K562 (cell line): ENCODE measurements at regions not wholly inside any gene's neighbourhood (a gene's known extent, or its start where the extent isn't known, plus 50 kb on each side); places are given as distances from the start of the nearest gene placed in this dataset.

Experiments used
- ARID1B ChIP-seq: fragments of 450-650 bp; IDR thresholded peaks from 2 replicates; pipeline ENCODE4 v1.6.1; 2016; ENCODE audit warnings: antibody characterized with exemption, mild to moderate bottlenecking, inconsistent platforms
- CBX2 ChIP-seq: fragments of 200-600 bp; sonication (generic); IDR thresholded peaks from one replicate; pipeline ENCODE4 v1.6.1; 2012; ENCODE audit warnings: mild to moderate bottlenecking, low read length, inconsistent platforms; ENCODE audit not compliant: insufficient read depth, poor library complexity, severe bottlenecking
- DPF2 ChIP-seq: fragments of 450-650 bp; IDR thresholded peaks from 2 replicates; pipeline ENCODE4 v1.6.1; 2016
- FOXK1 ChIP-seq: sonication (generic); formaldehyde crosslinking; IDR thresholded peaks from 2 replicates; pipeline ENCODE4 v1.8.0; 2022; ENCODE audit warnings: missing genetic modification reagents, mild to moderate bottlenecking, borderline replicate concordance
- HEY1 ChIP-seq: fragments of 250-450 bp; sonication (Bioruptor Pico); IDR thresholded peaks from 2 replicates; pipeline ENCODE4 v1.5.0; 2020; ENCODE audit warnings: mild to moderate bottlenecking, moderate library complexity, borderline replicate concordance
- LARP7 ChIP-seq: fragments of 450-650 bp; IDR thresholded peaks from 2 replicates; pipeline ENCODE4 v1.6.1; 2016
- NFYB ChIP-seq: IDR thresholded peaks from 2 replicates; pipeline ENCODE4 v1.6.1; 2011; ENCODE audit warnings: mild to moderate bottlenecking, moderate library complexity; ENCODE audit not compliant: insufficient read length; ENCODE audit errors: extremely low read depth
- NR2F6 ChIP-seq: fragments of 450-650 bp; formaldehyde crosslinking; IDR thresholded peaks from 2 replicates; pipeline ENCODE4 v1.4.0; 2020; ENCODE audit warnings: mild to moderate bottlenecking
- PTTG1 ChIP-seq: fragments of 450-650 bp; IDR thresholded peaks from 2 replicates; pipeline ENCODE4 v1.6.1; 2016; ENCODE audit warnings: low read depth, mild to moderate bottlenecking, missing genetic modification characterization, missing compliant biosample characterization
- RUNX1 ChIP-seq: sonication (generic); IDR thresholded peaks from 2 replicates; pipeline ENCODE4 v1.6.1; 2016; ENCODE audit warnings: antibody characterized with exemption, low read depth
- SIN3A ChIP-seq, 2 experiments: fragments of 150-350 bp in 1 of 2; IDR thresholded peaks; 2 replicates each; pipeline ENCODE4 v1.6.1; 2011 to 2016; ENCODE audit warnings: borderline replicate concordance in 2 of 2, low read depth in 2 of 2, low read length in 2 of 2, mild to moderate bottlenecking in 2 of 2, moderate library complexity in 2 of 2; ENCODE audit not compliant: control insufficient read depth in 1 of 2
- SRF ChIP-seq, 2 experiments: fragments of 250-450, 450-650 bp in 1 of 2; sonication (Bioruptor Pico) in 1 of 2; sonication (generic) in 1 of 2; formaldehyde crosslinking; IDR thresholded peaks; 2 replicates each; pipeline versions ENCODE4 v1.5.0 to v1.5.1; 2020 to 2022; ENCODE audit warnings: mild to moderate bottlenecking in 1 of 2, missing genetic modification reagents in 1 of 2
- SUPT5H ChIP-seq: fragments of 450-650 bp; IDR thresholded peaks from 2 replicates; pipeline ENCODE4 v1.6.1; 2016
- ZMIZ1 ChIP-seq, 2 experiments: fragments of 150-350 bp in 1 of 2; IDR thresholded peaks; 2 replicates each; pipeline ENCODE4 v1.6.1; 2012 to 2016; ENCODE audit warnings: low read depth in 2 of 2, low read length in 2 of 2, mild to moderate bottlenecking in 1 of 2, moderate library complexity in 1 of 2
- ZNF274 ChIP-seq: IDR thresholded peaks from 2 replicates; pipeline ENCODE4 v1.6.1; 2011; ENCODE audit warnings: low read depth, mild to moderate bottlenecking, low read length, moderate library complexity, borderline replicate concordance
- ZNF347 ChIP-seq: fragments of 450-650 bp; formaldehyde crosslinking; IDR thresholded peaks from 2 replicates; pipeline ENCODE4 v1.4.0; 2020; ENCODE audit warnings: low read depth, mild to moderate bottlenecking, moderate library complexity
- ZNF584 ChIP-seq: fragments of 200-800 bp; sonication (Bioruptor generic); IDR thresholded peaks from 2 replicates; pipeline ENCODE4 v1.6.1; 2016; ENCODE audit warnings: low read depth, mild to moderate bottlenecking, missing genetic modification characterization, missing compliant biosample characterization
- ZNF764 ChIP-seq: fragments of 250-450 bp; sonication (Bioruptor Pico); IDR thresholded peaks from 2 replicates; pipeline ENCODE4 v1.4.0; 2020; ENCODE audit warnings: low read depth, mild to moderate bottlenecking, moderate library complexity
- ZNF830 ChIP-seq: fragments of 250-450 bp; sonication (Bioruptor Pico); IDR thresholded peaks from 2 replicates; pipeline ENCODE4 v1.5.0; 2021; ENCODE audit warnings: mild to moderate bottlenecking
- TF ChIP-seq, protein P1 (sequence below): fragments of 200-800 bp; sonication (Bioruptor generic); IDR thresholded peaks from 2 replicates; pipeline ENCODE4 v1.6.1; 2017; ENCODE audit warnings: missing genetic modification characterization, missing compliant biosample characterization
- TF ChIP-seq, protein P2 (sequence below), 2 experiments: fragments of 450-650 bp; IDR thresholded peaks; 2 replicates each; pipeline ENCODE4 v1.6.1; 2016

DNA sequence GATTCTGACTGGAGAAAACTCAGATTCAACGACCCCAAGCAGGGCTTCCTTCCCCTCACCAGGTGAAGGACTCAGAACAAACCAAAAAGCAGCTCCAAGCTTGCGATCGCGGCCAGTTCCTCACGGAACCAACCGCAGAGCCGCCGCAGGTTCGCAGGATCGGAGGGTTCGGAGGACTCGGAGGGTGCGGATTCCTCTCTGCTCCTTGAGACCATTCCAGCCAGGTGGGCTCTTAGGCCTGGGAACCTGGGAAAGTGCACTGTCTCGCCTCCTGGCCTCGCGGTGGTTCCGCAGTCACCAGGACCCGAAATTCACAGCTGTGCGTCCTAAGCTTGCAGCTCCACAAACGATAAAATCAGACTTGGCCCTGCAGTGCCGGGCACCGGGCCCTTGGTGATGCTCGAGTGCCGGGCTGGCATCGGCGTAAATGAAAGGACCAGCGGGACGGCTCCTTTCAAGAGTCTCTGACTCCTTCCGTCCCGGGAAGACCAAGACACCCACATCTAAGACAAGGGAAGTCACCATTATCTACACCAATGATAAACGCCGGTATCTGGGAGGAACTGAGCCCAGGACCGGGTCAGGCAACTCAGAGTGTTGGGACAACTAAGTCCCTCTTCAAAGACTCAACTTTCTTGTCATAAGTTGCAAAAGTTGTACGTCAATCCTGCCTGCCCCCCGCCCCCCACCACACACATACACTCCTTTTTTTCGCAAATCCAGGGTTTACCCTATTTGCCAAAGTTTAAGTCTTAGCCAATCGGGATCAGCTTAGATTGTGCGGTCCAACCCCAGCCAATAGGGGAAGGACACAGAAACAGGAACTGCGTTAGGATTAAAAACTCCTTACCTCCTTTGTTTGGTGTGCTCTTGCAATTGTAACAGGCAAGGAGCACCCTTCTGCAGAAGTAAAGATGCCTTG is 69.8 kb upstream of the PRSS16 start (continued):
- TF ChIP-seq ZNF830 (no peak), NR2F6 (no peak), SRF (CRISPR knock-in tag; IDR thresholded peaks at IDR 0.05) (no peak), PTTG1 (tag) (no peak), FOXK1 (CRISPR knock-in tag) (no peak), ZNF274 (no peak), SIN3A (IDR thresholded peaks at IDR 0.05; ENCODE audit: borderline replicate concordance in 2 of 2, control insufficient read depth in 1 of 2, low read depth in 2 of 2, low read length in 2 of 2) (no peak), DPF2 (no peak), SUPT5H (no peak), NFYB (no peak), RUNX1 (no peak), ARID1B (peak; percentile 23; the same call in 1 of the 2 replicates), HEY1 (CRISPR knock-in tag) (no peak), ZMIZ1 (IDR thresholded peaks at IDR 0.05; ENCODE audit: low read depth in 2 of 2, low read length in 2 of 2) (no peak), ZNF764 (no peak), ZNF347 (no peak), LARP7 (no peak), ZNF584 (CRISPR knock-in tag) (no peak), CBX2 (no peak)
- TF ChIP-seq, protein P1, sequence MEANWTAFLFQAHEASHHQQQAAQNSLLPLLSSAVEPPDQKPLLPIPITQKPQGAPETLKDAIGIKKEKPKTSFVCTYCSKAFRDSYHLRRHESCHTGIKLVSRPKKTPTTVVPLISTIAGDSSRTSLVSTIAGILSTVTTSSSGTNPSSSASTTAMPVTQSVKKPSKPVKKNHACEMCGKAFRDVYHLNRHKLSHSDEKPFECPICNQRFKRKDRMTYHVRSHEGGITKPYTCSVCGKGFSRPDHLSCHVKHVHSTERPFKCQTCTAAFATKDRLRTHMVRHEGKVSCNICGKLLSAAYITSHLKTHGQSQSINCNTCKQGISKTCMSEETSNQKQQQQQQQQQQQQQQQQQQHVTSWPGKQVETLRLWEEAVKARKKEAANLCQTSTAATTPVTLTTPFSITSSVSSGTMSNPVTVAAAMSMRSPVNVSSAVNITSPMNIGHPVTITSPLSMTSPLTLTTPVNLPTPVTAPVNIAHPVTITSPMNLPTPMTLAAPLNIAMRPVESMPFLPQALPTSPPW (CRISPR knock-in tag), result no peak
- TF ChIP-seq, protein P2, sequence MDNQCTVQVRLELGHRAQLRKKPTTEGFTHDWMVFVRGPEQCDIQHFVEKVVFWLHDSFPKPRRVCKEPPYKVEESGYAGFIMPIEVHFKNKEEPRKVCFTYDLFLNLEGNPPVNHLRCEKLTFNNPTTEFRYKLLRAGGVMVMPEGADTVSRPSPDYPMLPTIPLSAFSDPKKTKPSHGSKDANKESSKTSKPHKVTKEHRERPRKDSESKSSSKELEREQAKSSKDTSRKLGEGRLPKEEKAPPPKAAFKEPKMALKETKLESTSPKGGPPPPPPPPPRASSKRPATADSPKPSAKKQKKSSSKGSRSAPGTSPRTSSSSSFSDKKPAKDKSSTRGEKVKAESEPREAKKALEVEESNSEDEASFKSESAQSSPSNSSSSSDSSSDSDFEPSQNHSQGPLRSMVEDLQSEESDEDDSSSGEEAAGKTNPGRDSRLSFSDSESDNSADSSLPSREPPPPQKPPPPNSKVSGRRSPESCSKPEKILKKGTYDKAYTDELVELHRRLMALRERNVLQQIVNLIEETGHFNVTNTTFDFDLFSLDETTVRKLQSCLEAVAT (IDR thresholded peaks at IDR 0.05), result 0 out of 4 replicates have a peak, but pooled peaks of 1 of the 2 experiments have one; percentile 15
